ENCODE measurements at regions not wholly inside any gene's neighbourhood (a gene's known extent, or its start where the extent isn't known, plus 50 kb on each side); places are given as distances from the start of the nearest gene placed in this dataset.

GRCh38 chr18:41713969-41714825, 240.8 kb upstream of the PIK3C3 start:
- TF ChIP-seq CTCF (IDR thresholded peaks at IDR 0.05) (no peak), POLR2A (IDR thresholded peaks at IDR 0.05) (no peak)
